Suppressor macrophage (primary cell): ENCODE measurements at regions not wholly inside any gene's neighbourhood (a gene's known extent, or its start where the extent isn't known, plus 50 kb on each side); places are given as distances from the start of the nearest gene placed in this dataset.
"Not testable (repeated sequence)": the region's sequence is repeated elsewhere in the genome, so short reads cannot be mapped to it uniquely, and the experiment has no call there.

ENCODE experiments used
- DNase-seq, 4 experiments: peaks; one replicate each; pipeline ENCODE4 v3.0.0-alpha.2; 2020 to 2022

DNA sequence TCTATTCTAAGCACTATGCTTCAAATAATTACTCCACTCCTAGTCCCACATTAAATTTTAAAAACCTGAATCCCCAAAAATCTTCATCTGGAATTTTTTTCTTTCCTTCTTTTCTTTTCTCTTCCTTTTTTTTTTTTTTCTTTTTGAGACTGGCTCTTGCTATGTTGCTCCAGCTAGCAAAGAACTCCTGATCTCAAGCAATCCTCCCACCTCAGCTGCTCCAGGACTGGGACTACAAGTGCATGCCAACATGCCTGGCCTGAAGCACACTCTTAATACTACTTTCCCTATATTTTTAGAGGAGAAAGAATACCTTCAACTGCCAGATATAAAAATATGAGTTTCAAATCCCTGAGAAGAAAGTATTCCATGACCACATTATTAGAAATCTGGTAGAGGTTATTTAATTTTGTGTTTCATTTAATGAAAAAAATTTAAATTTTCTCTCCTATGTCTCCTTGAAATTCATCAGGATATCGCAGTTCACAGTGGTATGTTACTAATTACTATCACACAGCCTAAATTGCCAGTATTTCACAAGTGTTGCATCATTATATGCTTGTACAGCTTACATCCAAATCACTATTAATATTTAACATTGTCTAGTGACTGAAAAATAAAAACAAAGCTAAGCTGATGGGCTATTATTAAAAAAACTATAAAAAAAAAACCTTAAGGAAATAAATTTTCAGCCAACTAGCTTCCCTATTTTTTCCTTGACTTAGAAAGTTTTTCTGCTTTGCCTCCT is 227.8 kb downstream of the NAF1 start:
- DNase-seq = no peak

DNA sequence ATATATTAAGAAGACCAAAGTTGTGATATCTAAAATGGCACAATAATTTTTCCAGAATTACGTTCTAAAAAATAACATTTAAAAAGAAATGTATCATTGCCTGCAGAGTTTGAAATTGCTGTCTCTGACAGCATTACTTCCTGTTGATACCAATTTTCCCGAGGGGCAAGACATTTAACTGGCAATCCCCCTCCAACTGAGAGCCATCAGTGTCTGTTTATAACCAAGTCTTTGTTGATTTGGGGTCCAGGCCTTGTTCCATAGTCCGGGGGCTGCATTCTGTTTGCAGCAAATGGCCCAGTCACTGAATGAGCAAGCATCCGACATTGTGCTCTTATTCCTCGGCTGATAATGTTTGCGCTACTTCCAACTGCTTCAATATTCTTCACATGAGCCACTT is 231.5 kb downstream of the NAF1 start:
- no peak for DNase-seq

DNA sequence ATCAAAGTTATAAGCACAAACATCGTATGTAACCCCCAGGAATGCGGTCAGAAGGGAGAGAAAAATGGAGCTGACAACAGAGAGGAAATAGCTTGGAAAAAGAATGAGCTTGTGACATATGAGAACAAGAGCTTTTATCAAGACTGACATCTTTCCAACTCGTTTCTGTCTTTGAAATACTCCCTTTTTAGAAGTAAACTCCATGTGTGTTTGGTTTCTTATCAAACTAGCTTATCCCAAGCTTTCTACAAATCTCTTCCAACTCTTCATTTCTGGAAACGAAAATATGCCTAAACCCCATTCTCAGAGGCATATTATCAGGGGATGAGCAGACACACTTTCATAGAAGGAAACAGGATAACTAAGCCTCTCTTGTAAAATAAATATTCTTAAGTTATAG is 235.4 kb downstream of the NAF1 start:
- no peak for DNase-seq

DNA sequence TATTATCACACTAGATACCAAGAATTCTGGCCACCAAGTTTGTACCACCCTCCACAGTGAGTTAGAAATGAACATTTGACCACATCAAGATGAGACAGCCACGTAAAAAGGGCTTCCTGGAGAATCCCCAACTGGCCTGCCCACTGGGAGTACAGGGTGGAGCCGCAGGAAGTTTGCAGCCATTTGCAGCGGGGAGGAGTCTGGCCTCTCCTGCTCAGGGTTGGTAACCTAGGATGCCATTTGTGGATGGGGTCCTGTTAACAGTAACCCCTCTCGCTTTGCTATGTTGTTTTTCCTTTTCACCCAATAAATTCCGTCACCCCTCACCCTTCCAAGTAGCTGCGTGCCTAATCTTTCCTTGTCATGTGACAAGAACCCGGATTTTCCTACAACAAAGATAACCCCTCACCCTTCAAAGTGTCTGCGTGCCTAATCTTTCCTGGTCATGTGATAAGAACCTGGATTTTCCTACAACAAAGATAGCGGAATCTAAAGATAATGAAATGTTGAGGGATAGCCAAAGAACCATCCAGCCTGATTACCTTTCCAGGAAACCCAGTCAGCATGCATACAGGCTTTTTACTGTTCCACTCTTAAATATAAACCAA is 245.4 kb downstream of the NAF1 start:
- no peak for DNase-seq

DNA sequence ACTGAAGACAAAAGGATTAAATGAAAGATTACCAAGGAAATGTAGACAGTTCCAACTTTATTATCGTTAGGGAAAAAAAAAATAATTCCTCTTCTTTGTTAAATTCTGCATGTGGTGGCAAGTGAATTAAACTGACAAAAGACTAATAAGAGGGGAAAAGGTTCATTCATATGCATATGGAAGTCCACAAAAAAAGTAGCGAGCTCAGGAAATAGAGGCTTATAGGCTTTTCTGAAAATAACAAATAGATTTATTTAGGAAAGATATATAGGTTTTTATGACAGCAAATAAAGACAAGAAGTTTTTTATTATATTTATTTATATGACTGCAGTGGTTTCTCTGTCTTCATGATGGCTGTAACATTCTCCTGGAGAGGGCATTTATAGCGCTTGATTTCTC is 246.0 kb downstream of the NAF1 start:
- DNase-seq = no peak

DNA sequence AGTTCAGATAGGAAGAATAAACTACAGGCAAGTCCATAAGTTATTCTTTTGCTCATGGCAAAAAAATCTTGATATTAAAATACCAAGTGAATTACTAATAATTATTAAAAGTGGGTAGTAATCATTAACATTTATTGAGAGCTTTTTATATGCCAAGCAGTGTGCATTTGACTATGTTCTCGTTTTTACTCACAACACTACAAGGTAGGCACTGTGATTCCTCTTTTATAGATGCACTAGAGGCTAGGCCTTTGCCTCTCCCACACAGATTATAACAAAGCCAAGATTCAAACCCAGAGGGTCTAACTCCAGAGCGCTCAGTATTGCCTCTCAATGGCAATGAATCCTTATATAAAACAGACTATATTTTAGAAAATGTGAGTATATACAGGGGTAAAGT is 254.2 kb downstream of the NAF1 start:
- DNase-seq = no peak

DNA sequence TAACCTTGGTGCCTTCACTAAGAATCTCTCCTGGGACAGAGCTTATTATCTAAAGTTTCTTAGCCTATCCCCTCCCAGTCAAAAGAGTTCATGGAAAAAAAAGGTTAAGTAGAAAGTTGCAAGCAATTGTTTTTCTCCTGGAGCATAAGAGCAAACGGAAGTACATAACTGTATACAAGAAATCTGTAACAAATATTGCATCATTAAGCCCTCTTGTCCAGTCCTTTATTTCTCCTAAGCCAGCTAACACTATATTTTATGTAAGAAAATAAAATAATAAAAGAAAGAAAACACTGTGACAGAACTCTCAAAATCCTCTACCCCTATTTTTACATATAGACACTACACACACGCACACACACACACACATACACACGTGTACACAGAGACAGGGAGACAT is 255.3 kb downstream of the NAF1 start:
- DNase-seq = no peak

DNA sequence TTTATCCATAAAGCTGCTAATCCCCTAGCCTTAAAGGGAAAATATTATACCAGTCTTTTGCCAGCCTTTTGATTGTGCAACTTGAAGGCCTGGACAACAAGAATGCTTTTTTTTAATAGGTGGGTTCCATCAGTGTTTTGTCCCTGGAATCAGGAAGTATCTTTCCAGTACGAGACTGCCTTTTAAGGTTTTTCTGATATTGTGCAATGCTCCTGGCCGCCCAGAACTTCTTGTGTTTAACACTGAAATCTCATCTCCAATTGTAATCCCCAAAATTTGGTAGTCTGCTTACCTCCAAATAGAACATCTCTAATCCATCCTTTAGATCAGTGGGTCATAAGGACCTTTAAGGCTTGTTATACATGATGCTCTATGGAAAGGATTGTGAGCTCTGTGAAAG is 256.7 kb downstream of the NAF1 start:
- DNase-seq = no peak

DNA sequence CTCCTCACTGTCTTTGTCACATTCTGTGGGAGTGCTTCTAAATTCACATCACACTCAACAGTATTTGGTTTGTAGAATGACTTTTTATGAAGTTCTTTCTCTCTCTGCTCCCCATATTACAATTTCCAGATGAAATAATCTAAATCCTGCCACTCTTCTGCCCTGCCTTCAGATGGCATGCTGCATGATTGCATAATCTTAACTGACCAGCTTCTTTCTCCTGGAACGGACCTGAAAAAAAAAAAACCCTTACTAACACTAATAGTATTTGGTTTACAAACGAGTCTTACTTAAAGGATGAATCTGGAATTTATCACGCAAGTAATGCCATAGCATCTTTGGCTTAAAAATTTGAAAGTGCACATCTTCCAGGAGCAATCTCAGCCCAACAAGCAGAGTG is 272.3 kb downstream of the NAF1 start:
- no peak for DNase-seq

DNA sequence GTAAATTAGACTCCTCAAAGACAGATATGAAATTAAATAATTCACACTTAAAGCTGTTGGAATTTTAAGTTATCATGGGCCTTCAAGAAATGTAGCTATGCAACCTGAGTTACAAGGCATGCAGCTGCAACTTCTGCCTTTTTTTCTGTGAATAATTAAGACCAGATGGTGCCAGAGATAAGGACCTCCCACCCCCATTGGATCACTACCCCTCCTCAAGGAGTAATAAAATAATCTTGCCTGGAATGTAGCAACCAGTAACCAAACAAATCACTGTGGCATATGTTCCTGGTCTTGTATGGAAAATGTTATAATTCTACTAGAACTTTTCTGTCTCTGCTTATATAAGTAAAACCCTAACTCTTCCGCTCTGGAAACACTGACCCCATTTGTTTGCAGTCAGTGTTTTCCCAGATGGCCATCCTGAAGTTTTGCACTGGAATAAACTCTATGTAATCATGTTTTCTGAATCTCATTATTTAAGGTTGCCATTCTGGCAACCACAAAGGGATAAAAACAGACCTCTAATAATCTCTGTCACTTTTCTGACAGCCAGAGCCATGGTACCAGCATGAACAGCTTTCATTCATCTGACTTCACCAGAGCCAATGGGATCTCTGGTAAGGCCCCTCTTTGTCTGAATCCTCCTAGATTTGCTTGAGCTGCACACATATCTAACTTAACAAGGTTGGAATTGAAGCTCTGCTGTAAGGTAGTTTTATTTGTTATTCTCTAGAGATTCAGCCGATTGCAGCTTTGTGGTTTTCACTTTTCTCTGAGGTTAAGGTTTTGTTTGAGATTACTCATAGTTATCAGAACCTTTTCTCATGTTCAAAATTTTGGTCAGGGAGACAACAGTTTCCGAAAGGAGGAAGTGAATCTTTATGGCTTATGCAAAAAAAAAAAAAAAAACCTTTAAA is 274.6 kb downstream of the NAF1 start:
- no peak for DNase-seq

DNA sequence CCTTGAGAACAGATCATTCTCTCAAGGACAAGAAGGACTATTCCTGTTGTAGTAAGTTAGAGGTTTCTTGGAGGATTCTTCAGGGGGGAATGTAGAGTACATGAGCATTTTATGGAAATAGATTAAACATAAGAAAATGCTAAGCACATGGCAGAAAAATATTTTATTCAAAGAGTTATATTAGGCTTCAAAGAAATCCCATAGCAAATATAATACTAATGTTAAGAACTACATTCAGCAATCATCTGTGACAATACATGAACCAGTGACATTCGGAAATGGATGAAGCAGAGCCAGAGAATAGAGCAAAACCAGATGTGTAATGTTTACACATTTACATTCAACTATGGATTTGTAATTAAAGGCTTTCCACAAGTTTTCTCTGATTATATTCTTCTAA is 288.6 kb downstream of the NAF1 start:
- DNase-seq = no peak

DNA sequence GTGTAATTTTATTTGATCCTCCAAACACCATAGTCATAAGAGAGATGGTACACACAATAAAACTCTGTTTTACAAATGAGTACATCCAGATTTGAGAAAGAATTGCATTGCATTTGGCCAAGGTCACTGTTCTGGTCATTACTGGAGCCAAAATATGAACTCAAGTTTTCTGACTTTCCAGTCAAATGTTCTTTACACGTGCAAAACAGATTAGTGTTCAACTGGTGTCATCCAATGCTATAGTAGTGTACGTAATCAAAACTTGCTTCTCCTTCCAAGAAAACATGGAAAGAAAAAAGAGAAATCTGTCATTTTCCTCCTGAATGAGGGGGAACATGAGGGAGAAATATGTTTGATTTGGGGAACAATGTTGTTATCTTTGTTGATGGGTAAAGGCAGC is 291.9 kb downstream of the NAF1 start:
- DNase-seq = no peak

DNA sequence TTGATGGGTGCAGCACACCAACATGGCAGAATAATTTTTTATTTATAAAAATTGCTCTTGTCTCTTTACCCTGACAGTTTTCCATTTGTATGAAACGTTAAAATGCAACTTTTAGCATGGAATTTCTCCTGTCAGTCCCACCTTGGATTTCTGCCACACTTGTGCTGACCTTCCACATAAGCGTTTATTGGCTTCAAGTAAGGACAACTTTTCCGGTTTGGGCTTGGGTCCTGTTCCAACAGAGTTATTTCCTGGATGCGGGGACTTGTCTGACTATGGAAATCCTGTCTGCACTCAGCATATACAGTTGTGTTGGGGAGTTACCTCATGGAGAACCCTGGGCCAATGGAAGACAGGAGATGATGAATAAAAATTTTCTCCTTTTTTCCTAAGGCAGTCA is 294.7 kb downstream of the NAF1 start:
- no peak for DNase-seq

DNA sequence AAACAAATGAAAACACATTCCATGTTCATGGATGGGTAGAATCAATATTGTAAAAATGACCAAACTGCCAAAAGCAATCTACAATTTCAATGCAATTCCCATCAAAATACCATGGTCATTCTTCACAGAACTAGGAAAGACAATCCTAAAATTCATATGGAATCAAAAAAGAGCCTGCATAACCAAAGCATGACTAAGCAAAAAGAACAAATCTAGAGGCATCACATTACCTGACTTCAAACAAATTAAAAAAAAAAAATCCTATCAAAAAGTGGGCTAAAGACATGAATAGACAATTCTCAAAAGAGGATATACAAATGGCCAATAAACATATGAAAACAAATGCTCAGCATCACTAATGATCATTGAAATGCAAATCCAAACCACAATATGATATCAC is 297.5 kb downstream of the NAF1 start:
- DNase-seq = no peak

DNA sequence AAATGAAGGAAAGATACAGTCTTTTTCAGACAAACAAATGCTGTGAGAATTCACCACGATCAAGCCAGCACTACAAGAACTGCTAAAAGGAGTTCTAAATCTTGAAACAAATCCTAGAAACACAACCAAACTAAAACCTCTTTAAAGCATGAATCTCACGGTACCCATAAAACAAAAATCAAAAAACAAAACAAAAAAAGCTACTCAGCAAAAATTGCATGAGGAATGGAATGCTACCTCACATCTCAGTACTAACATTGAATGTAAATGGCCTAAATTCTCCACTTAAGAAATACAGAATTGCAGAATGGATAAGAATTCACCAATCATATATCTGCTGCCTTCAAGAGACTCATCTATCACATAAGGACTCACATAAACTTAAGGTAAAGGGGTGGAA is 300.1 kb downstream of the NAF1 start:
- no peak for DNase-seq

DNA sequence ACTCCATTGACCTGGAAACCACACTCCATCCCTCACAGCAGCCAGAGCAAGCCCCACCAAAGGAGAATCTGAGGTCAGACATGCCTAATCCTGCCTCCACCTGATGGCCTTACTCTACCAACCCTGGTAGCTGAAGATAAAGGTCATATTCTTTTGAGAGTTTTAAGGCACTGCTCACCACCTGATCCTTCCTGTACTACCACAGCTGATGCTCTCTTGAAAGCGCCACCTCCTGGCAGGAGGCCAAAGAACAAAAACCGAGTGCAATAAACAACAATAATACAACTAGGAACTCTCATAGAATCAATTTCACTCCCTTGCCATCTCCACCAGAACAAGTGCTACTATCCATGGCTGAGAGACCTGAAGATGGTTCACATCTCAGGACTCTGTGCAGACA is 301.6 kb downstream of the NAF1 start:
- no peak for DNase-seq

DNA sequence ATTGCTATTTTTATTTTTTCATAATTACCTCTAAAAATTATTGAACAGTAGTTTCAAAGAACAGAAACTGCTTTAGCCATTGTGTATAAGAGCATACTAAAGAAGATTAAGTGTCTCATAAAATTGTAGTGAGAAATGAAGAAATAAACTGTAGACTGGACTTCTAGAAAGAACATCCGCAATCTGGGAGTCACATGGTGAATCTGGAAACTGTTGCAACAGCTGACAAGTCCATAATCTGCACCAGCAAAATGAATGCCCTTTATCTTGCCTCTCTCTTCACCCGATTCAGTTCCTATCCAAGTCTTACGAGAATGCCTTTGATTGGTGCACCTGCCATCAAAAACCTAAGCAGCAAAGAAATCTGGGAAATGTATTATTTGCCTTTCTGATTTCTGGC is 312.9 kb downstream of the NAF1 start:
- no peak for DNase-seq

DNA sequence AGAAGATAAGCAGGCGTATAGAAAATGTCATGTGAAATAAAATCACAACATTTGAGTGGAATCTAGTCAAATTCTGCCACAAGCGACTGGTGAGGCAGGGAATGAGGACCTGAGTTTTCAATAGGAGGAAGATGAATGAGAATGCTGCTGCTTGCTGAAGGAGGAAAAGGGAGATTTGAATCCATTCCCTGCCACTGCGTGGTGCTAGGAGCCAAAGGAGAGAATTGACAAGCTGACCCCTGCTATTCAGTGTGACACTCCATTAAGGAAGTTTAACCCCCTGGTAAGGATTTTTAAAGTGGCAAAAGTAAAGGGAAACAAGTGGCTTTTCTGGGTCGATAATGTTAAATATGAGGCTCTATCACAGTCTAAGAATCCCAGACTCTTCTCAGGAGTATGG is 314.0 kb downstream of the NAF1 start:
- DNase-seq = no peak

DNA sequence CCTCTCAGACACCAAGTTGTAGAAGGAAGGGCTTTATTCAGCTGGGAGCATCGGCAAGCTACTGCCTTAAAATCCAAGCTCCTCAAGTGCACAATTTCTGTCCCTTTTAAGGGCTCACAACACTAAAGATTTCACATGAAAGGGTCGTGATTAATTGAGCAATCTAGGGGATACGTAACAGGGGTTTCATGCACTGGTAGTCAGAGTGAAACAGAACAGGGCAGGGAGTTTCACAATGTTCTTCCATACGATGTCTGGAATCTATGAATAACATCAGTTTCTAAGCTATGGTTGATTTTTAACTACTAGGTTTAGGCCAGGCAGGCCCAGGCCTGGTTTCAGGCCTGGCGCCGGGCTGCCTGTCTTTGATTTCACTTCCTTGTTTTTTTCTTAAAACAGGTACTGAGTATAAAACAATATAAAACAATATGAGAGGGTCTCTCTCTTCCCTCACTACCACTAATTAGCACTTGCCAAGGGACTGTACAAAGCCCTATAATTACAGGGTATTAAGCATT is 315.4 kb downstream of the NAF1 start:
- DNase-seq = not testable (repeated sequence)

DNA sequence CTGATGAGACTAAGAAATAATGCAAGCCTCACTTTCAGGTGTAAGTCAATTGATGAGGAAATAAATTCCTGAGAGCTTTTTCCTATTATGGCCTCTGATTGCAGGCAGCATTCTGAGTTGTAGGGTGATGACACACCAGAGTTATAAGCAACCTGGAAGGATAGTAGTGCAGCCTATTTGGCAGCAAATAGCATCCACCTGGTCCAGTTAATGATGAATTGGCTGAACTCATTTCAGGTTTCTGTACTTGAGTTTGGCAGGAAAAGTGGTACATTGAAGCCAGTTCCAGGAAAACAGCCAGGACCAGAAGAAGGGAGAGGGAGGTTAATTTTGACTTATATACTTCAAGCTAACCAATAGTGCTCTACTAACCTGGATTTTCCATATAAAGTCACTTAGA is 316.8 kb downstream of the NAF1 start:
- no peak for DNase-seq

DNA sequence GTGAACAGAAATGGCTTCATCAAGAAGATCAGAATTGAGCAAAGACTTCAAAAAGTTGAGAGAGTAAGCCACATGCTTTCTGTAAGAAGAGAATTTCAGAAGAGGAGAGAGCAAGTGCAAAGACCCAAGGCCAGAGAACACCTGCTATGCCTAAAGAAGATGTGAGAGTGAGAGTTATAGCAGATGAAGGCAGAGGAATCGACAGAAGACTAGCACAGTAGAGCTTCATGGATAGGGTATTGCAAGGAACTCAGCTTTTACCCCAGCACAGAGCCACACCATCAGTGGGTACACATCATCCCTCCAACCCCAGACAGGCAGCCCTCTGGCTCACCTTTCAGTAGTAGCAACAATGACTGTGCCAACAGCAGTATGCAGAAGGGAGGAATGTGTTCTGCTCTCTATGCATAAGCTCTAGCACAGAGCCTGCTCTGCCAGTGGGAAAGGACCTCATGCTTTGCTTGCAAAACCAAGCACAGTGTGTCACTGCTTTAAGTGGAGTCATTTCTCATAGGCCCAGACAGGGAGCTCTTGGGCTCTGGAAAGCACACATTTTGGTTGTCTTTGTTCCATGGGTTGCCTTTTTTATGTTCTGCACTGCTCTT is 318.6 kb downstream of the NAF1 start:
- no peak for DNase-seq

DNA sequence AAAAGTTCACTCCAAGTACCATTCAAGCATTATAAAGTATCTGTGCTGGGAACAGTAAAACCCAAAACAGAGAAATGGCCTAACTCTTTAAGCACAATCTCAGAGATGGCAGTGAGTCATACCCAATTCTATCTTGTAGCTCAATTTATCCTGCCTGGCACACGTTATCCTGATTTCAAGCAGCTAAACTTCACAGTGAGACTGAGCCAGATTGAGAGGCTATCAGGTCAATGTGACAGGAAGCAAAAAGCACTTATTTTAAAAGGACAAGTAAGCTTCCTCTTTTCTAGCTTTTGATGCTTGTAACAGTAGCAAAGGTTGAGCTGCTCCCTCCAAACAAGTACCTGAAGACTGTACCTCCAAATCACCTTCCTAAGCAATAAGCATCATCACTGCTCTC is 324.9 kb downstream of the NAF1 start:
- DNase-seq = no peak

DNA sequence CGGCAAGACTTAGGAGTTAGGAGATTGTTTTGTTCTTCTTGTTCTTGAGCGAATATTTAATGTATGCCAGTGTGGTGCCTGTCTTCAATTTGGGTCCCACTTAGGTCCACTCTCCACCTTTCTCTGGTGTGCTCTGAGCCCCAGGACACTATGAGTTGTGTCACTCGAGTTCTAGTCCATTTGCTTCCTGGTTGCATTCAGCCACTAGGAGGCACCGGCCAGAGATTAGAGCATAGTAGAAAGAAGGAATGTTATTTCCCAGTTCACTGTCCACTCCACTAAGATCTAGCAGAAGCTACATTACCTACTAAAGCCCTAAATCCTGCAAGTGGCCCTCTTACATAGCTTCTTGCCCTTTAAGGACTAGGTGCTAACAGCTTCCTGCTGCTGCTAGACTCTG is 326.9 kb downstream of the NAF1 start:
- peak in 1 of 4 experiments; percentile 2 for DNase-seq
